Progenitor cell of endocrine pancreas (in vitro differentiated cells): ENCODE measurements at regions not wholly inside any gene's neighbourhood (a gene's known extent, or its start where the extent isn't known, plus 50 kb on each side); places are given as distances from the start of the nearest gene placed in this dataset.

Experiments used
- DNase-seq: peaks from one replicate; pipeline ENCODE4 v3.0.0; 2021; ENCODE audit warnings: low spot score; ENCODE audit not compliant: unreplicated experiment
- H3K27ac Mint-ChIP-seq: 2 replicates; pipeline ENCODE4 v1.8.0; 2021; ENCODE audit warnings: mild to moderate bottlenecking, moderate library complexity, mixed read lengths
- H3K27me3 Mint-ChIP-seq: 2 replicates; pipeline ENCODE4 v1.8.0; 2021; ENCODE audit warnings: mixed read lengths
- H3K36me3 Mint-ChIP-seq: 2 replicates; pipeline ENCODE4 v1.8.0; 2022; ENCODE audit warnings: mixed read lengths; ENCODE audit not compliant: insufficient read depth
- H3K4me1 Mint-ChIP-seq: 2 replicates; pipeline ENCODE4 v1.8.0; 2021; ENCODE audit warnings: low read depth, mixed read lengths
- H3K4me3 Mint-ChIP-seq: 2 replicates; pipeline ENCODE4 v1.8.0; 2021; ENCODE audit warnings: low read depth, mild to moderate bottlenecking, moderate library complexity, mixed read lengths
- H3K9me3 Mint-ChIP-seq: 2 replicates; pipeline ENCODE4 v1.8.0; 2021; ENCODE audit warnings: low read depth, mixed read lengths
- CTCF ChIP-seq: fragments of 200-600 bp; sonication (generic); IDR thresholded peaks from one replicate; pipeline ENCODE4 v1.5.0; 2021; ENCODE audit warnings: antibody characterized with exemption, mild to moderate bottlenecking; ENCODE audit not compliant: unreplicated experiment

DNA sequence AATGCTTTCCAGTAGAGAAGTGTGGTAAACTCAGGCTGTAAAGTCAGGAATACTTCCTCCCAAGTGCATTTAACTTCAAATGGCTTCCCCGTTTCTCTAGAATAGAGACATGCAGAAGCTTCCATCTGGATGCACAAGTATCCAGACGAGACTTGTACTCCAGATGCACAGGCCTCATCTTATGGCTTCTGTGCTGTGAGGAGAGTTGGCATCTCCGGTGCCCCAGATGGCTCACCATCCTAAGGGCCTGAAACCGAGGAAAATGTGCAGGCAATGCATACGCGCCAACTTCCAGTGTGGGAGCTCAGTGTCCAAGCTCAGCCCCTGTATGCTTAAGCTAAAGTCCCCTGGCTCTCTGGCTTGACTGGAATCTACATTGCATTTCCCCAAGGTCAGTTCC lies 184.0 kb upstream of the TBL1X start:
- Mint-ChIP-seq H3K36me3 (no peaks in the 10 kb centered on the region), H3K4me3 (no peak overlapping the region)

DNA sequence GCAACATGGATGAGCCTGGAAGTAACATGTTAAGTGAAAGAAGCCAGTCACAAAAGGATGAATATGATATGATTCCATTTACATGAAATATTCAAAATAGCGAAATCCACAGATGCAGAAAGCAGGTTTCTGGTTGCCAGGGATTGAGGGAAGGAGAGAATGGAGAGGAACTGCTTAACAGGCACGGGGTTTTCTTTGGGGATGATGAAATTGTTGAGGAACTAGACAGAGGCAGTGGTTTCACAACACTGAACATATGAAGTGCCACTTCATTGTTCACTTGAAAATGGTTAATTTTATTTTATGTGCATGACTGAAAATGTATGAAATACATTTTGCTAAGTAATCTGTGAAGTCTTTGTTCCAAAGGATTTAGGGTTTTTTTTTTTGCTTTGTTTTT lies 182.5 kb upstream of the TBL1X start:
- no peak overlapping the region for H3K4me3 Mint-ChIP-seq
- H3K27ac Mint-ChIP-seq: no peak overlapping the region
- peaks cover 1% of the 10 kb centered on the region for H3K4me1 Mint-ChIP-seq
- TF ChIP-seq CTCF: no peak
- H3K27me3 Mint-ChIP-seq: no peaks in the 10 kb centered on the region
- no peaks in the 10 kb centered on the region for H3K36me3 Mint-ChIP-seq
- H3K9me3 Mint-ChIP-seq: peaks cover 13% of the 10 kb centered on the region
- DNase-seq: no peak

More for the DNA sequence above, 184.0 kb upstream of the TBL1X start:
- no peak for DNase-seq
- TF ChIP-seq CTCF: no peak
- Mint-ChIP-seq H3K9me3 (peaks cover 13% of the 10 kb centered on the region), H3K27me3 (no peaks in the 10 kb centered on the region), H3K4me1 (peaks cover 1% of the 10 kb centered on the region), H3K27ac (no peak overlapping the region)

DNA sequence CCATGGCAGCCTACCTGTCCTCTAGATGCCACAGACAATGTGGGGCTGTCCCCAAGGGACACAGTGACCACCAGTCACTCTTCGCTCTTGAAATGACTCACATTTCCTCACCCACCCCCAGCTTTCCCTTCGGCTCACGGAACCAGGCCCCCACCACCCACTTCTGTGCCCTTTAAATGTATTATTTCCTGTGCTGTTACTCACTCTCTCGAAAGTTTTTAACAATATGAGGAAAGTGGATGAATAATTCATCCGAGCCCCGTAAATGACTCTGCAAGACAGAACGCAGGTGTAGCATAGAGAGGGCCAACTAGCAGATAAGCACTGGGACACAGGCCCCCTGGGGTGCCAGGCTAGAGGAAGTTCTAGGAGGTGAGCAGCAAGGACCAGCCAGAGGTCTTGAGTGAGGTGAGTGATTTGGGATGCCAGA lies 179.5 kb upstream of the TBL1X start:
- H3K36me3 Mint-ChIP-seq: no peaks in the 10 kb centered on the region
- peaks cover 1% of the 10 kb centered on the region for H3K4me1 Mint-ChIP-seq
- no peaks in the 10 kb centered on the region for H3K27me3 Mint-ChIP-seq
- peaks cover 21% of the 10 kb centered on the region for H3K9me3 Mint-ChIP-seq
- no peak for TF ChIP-seq CTCF
- H3K27ac Mint-ChIP-seq: no peak overlapping the region
- no peak overlapping the region for H3K4me3 Mint-ChIP-seq
- no peak for DNase-seq

- no peak for TF ChIP-seq CTCF
- peaks cover 21% of the 10 kb centered on the region for H3K9me3 Mint-ChIP-seq
- no peak overlapping the region for H3K27ac Mint-ChIP-seq
- H3K36me3 Mint-ChIP-seq: no peaks in the 10 kb centered on the region
- no peak overlapping the region for H3K4me3 Mint-ChIP-seq
- DNase-seq: no peak
- H3K27me3 Mint-ChIP-seq: no peaks in the 10 kb centered on the region
- H3K4me1 Mint-ChIP-seq: peaks cover 2% of the 10 kb centered on the region
These were observed 178.6 kb upstream of the TBL1X start for GRCh38 chrX:9286234-9286633.

DNA sequence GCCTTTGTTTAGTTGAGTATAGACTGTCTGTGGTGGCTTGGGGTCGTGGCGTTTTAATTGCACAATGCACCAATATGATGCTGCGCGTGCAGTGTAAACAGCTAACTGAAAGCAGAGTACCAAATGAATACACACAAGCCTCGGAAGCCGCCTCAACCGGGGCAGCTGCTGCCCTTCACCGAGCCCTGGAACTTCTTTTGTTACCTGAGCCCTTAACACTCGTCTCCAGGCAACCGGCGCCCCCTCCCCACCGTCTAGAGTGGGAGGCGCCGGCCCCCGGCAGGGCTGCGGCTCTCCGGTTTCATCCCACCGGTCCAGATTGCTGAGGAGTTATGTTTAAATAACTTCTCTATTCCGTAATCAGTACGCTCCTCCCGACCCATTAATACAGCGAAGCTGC lies 173.2 kb upstream of the TBL1X start:
- H3K27me3 Mint-ChIP-seq: peaks cover 15% of the 10 kb centered on the region

More for the DNA sequence above, 173.2 kb upstream of the TBL1X start:
- Mint-ChIP-seq H3K4me3 (peak overlapping the region; percentile 7), H3K27ac (no peak overlapping the region), H3K4me1 (peaks cover 8% of the 10 kb centered on the region), H3K9me3 (peaks cover 19% of the 10 kb centered on the region), H3K36me3 (no peaks in the 10 kb centered on the region)
- no peak for TF ChIP-seq CTCF
- peak; percentile 26 for DNase-seq
